ENCODE measurements at regions not wholly inside any gene's neighbourhood (a gene's known extent, or its start where the extent isn't known, plus 50 kb on each side); places are given as distances from the start of the nearest gene placed in this dataset.

DNA sequence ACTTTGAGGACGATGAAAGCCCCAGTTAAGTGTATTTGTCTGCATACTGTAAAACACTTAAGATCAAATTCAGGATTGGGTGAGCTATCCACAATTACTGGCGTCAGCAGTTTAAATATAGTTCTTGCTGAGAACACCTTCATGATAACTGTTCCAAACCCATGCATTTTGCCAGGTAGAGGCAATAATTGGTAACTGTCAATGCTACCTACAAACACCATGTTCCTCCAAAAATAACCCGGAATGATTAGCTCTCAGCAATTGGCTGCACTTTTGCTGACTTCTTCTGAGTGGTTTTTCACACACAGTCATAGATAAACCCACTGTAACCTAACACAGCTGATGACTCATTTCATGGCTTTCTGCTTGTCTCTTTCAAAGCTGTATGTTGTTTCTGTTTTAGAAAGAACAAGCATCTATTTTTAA lies 1358.6 kb upstream of the GJE1 start:
- DNase-seq (ENCODE audit: extremely low read depth in 1 of 4, low spot score in 3 of 4) = no peak
- H3K4me2 ChIP-seq (ENCODE audit: insufficient read depth, low read length) = no peak overlapping the region
- 2% methylated on average over 3 of the region's 3 CpGs for WGBS (ENCODE audit: insufficient coverage, low coverage, missing lambda C conversion rate)
- TF ChIP-seq, protein P1, sequence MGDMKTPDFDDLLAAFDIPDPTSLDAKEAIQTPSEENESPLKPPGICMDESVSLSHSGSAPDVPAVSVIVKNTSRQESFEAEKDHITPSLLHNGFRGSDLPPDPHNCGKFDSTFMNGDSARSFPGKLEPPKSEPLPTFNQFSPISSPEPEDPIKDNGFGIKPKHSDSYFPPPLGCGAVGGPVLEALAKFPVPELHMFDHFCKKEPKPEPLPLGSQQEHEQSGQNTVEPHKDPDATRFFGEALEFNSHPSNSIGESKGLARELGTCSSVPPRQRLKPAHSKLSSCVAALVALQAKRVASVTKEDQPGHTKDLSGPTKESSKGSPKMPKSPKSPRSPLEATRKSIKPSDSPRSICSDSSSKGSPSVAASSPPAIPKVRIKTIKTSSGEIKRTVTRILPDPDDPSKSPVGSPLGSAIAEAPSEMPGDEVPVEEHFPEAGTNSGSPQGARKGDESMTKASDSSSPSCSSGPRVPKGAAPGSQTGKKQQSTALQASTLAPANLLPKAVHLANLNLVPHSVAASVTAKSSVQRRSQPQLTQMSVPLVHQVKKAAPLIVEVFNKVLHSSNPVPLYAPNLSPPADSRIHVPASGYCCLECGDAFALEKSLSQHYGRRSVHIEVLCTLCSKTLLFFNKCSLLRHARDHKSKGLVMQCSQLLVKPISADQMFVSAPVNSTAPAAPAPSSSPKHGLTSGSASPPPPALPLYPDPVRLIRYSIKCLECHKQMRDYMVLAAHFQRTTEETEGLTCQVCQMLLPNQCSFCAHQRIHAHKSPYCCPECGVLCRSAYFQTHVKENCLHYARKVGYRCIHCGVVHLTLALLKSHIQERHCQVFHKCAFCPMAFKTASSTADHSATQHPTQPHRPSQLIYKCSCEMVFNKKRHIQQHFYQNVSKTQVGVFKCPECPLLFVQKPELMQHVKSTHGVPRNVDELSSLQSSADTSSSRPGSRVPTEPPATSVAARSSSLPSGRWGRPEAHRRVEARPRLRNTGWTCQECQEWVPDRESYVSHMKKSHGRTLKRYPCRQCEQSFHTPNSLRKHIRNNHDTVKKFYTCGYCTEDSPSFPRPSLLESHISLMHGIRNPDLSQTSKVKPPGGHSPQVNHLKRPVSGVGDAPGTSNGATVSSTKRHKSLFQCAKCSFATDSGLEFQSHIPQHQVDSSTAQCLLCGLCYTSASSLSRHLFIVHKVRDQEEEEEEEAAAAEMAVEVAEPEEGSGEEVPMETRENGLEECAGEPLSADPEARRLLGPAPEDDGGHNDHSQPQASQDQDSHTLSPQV (IDR thresholded peaks at IDR 0.05) = no peak
- TF ChIP-seq JUND (IDR thresholded peaks at IDR 0.05; ENCODE audit: borderline replicate concordance, low read depth, low read length) (peak; percentile 69), JUND (tag; IDR thresholded peaks at IDR 0.05; ENCODE audit: borderline replicate concordance, low read depth, low read length) (peak; percentile 38; the same call in 1 of the 3 replicates), ELF4 (CRISPR knock-in tag; IDR thresholded peaks at IDR 0.05) (no peak), RBFOX2 (IDR thresholded peaks at IDR 0.05; ENCODE audit: low read depth, low read length) (no peak), PTRF (tag; IDR thresholded peaks at IDR 0.05) (no peak), ARNT (IDR thresholded peaks at IDR 0.05) (no peak), SP2 (IDR thresholded peaks at IDR 0.05; ENCODE audit: extremely low read depth, low read depth, low read length, poor library complexity, severe bottlenecking) (no peak), U2AF2 (optimal IDR thresholded peaks at IDR 0.05; ENCODE audit: low read depth, low read length) (no peak), ZNF212 (CRISPR knock-in tag; IDR thresholded peaks at IDR 0.05) (no peak), HSF4 (CRISPR knock-in tag; IDR thresholded peaks at IDR 0.05; ENCODE audit: borderline replicate concordance) (no peak), ZNF316 (IDR thresholded peaks at IDR 0.05) (0 out of 2 replicates have a peak, but pooled peaks have one; percentile 3)
- TF ChIP-seq, protein P2, sequence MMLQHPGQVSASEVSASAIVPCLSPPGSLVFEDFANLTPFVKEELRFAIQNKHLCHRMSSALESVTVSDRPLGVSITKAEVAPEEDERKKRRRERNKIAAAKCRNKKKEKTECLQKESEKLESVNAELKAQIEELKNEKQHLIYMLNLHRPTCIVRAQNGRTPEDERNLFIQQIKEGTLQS (IDR thresholded peaks at IDR 0.05) = peak; percentile 70
- TF ChIP-seq, protein P2 (CRISPR knock-in tag; conservative IDR thresholded peaks at IDR 0.05) = 0 out of 2 replicates have a peak, but pooled peaks have one; percentile 32
- TF ChIP-seq, protein P3, sequence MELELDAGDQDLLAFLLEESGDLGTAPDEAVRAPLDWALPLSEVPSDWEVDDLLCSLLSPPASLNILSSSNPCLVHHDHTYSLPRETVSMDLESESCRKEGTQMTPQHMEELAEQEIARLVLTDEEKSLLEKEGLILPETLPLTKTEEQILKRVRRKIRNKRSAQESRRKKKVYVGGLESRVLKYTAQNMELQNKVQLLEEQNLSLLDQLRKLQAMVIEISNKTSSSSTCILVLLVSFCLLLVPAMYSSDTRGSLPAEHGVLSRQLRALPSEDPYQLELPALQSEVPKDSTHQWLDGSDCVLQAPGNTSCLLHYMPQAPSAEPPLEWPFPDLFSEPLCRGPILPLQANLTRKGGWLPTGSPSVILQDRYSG (tag; conservative IDR thresholded peaks at IDR 0.05; ENCODE audit: low read depth) = no peak
- TF ChIP-seq, protein P4, sequence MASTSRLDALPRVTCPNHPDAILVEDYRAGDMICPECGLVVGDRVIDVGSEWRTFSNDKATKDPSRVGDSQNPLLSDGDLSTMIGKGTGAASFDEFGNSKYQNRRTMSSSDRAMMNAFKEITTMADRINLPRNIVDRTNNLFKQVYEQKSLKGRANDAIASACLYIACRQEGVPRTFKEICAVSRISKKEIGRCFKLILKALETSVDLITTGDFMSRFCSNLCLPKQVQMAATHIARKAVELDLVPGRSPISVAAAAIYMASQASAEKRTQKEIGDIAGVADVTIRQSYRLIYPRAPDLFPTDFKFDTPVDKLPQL (IDR thresholded peaks at IDR 0.05; ENCODE audit: extremely low read depth, insufficient read length) = no peak

More for the DNA sequence above, 1358.6 kb upstream of the GJE1 start:
- H3K27me3 ChIP-seq (ENCODE audit: control insufficient read depth in 2 of 2, insufficient read depth in 2 of 2, low read length in 2 of 2) = no peaks in the 10 kb centered on the region
- ChIA-PET POLR2A (no interaction called here), CTCF (ENCODE audit: low intra/inter-chr PET ratio) (no interaction called here)
- no peaks in the 10 kb centered on the region for H3K36me3 ChIP-seq (ENCODE audit: control insufficient read depth, insufficient read depth, low read length)
- H3K79me2 ChIP-seq (ENCODE audit: control insufficient read depth, insufficient read depth, low read length) = no peaks in the 10 kb centered on the region
- intact Hi-C loops (cut with micrococcal nuclease) (no loop called here), in situ Hi-C loops (cut with MboI) (no loop called here)
- H3K4me3 ChIP-seq = no peak overlapping the region
- H3K9me1 ChIP-seq (ENCODE audit: control insufficient read depth, insufficient read depth, low read length) = no peaks in the 10 kb centered on the region
- no peak overlapping the region for H3K9ac ChIP-seq (ENCODE audit: insufficient read depth in 1 of 2, low read depth in 2 of 2, low read length in 2 of 2)
- H2AFZ ChIP-seq (ENCODE audit: low read depth, low read length) = peak overlapping the region; percentile 27; the same call in 1 of the 2 replicates
- H3K9me3 ChIP-seq (replicated peaks; ENCODE audit: control insufficient read depth, insufficient read depth, low read depth, low read length) = no peaks in the 10 kb centered on the region
- peak overlapping the region; percentile 27; the same call in 1 of the 3 replicates for H3K27ac ChIP-seq (ENCODE audit: extremely low read depth, low read depth, low read length)
- no peak for ATAC-seq
- no TSS peak for BruUV-seq (replicated peaks)
- FAIRE-seq = no peak
- H3K4me1 ChIP-seq (replicated peaks in 1 of 2; ENCODE audit: control insufficient read depth in 2 of 2, insufficient read depth in 2 of 2, low read length in 2 of 2) = no peaks in the 10 kb centered on the region
- no peaks in the 10 kb centered on the region for H4K20me1 ChIP-seq (replicated peaks; ENCODE audit: control insufficient read depth, insufficient read depth, low read length)

Measured in K562 (cell line).